ENCODE measurements at regions not wholly inside any gene's neighbourhood (a gene's known extent, or its start where the extent isn't known, plus 50 kb on each side); places are given as distances from the start of the nearest gene placed in this dataset.
"Not testable (repeated sequence)": the region's sequence is repeated elsewhere in the genome, so short reads cannot be mapped to it uniquely, and the experiment has no call there.

- no peak for DNase-seq (ENCODE audit: low read depth)
- no peak overlapping the region for H3K4me3 ChIP-seq (ENCODE audit: low read length)
- no peak for TF ChIP-seq CTCF (conservative IDR thresholded peaks at IDR 0.05; ENCODE audit: low read length)
Measured at GRCh38 chr5:154601014-154601413, 123.0 kb upstream of the HAND1 start.

GRCh38 chr5:154598021-154598420, 120.0 kb upstream of the HAND1 start:
- TF ChIP-seq CTCF (conservative IDR thresholded peaks at IDR 0.05; ENCODE audit: low read length), result no peak
- DNase-seq (ENCODE audit: low read depth), result no peak
- no peak overlapping the region for H3K4me3 ChIP-seq (ENCODE audit: low read length)

- H3K4me3 ChIP-seq (ENCODE audit: low read length); DNase-seq (ENCODE audit: low read depth): not testable (repeated sequence)
Measured at GRCh38 chr5:154596844-154597243, 118.8 kb upstream of the HAND1 start.

- no peak for TF ChIP-seq CTCF (conservative IDR thresholded peaks at IDR 0.05; ENCODE audit: low read length)
- H3K4me3 ChIP-seq (ENCODE audit: low read length), result no peak overlapping the region
- no peak for DNase-seq (ENCODE audit: low read depth)
Measured at GRCh38 chr5:154595662-154596061, 117.6 kb upstream of the HAND1 start.

- no peak for TF ChIP-seq CTCF (conservative IDR thresholded peaks at IDR 0.05; ENCODE audit: low read length)
Measured at GRCh38 chr5:154593796-154594195, 115.8 kb upstream of the HAND1 start.

GRCh38 chr5:154593071-154593470, 115.0 kb upstream of the HAND1 start:
- peak; percentile 55 for DNase-seq (ENCODE audit: low read depth)
- no peak overlapping the region for H3K4me3 ChIP-seq (ENCODE audit: low read length)
- no peak for TF ChIP-seq CTCF (conservative IDR thresholded peaks at IDR 0.05; ENCODE audit: low read length)

More at GRCh38 chr5:154593796-154594195, 115.8 kb upstream of the HAND1 start:
- DNase-seq (ENCODE audit: low read depth), result no peak
- H3K4me3 ChIP-seq (ENCODE audit: low read length), result no peak overlapping the region

- no peak overlapping the region for H3K4me3 ChIP-seq (ENCODE audit: low read length)
- no peak for DNase-seq (ENCODE audit: low read depth)
- TF ChIP-seq CTCF (conservative IDR thresholded peaks at IDR 0.05; ENCODE audit: low read length), result no peak
Measured at GRCh38 chr5:154590093-154590724, 112.2 kb upstream of the HAND1 start.

- no peak for DNase-seq (ENCODE audit: low read depth)
- no peak overlapping the region for H3K4me3 ChIP-seq (ENCODE audit: low read length)
- TF ChIP-seq CTCF (conservative IDR thresholded peaks at IDR 0.05; ENCODE audit: low read length), result no peak
Measured at GRCh38 chr5:154589511-154589910, 111.5 kb upstream of the HAND1 start.

GRCh38 chr5:154588833-154589425, 110.9 kb upstream of the HAND1 start:
- not testable (repeated sequence) for DNase-seq (ENCODE audit: low read depth); H3K4me3 ChIP-seq (ENCODE audit: low read length)
